HS-5 (cell line): ENCODE measurements at regions not wholly inside any gene's neighbourhood (a gene's known extent, or its start where the extent isn't known, plus 50 kb on each side); places are given as distances from the start of the nearest gene placed in this dataset.
"Not testable (repeated sequence)": the region's sequence is repeated elsewhere in the genome, so short reads cannot be mapped to it uniquely, and the experiment has no call there.

ENCODE experiments used
- DNase-seq: peaks from one replicate; pipeline ENCODE4 v3.0.0-alpha.2; 2012; ENCODE audit warnings: low read depth

DNA sequence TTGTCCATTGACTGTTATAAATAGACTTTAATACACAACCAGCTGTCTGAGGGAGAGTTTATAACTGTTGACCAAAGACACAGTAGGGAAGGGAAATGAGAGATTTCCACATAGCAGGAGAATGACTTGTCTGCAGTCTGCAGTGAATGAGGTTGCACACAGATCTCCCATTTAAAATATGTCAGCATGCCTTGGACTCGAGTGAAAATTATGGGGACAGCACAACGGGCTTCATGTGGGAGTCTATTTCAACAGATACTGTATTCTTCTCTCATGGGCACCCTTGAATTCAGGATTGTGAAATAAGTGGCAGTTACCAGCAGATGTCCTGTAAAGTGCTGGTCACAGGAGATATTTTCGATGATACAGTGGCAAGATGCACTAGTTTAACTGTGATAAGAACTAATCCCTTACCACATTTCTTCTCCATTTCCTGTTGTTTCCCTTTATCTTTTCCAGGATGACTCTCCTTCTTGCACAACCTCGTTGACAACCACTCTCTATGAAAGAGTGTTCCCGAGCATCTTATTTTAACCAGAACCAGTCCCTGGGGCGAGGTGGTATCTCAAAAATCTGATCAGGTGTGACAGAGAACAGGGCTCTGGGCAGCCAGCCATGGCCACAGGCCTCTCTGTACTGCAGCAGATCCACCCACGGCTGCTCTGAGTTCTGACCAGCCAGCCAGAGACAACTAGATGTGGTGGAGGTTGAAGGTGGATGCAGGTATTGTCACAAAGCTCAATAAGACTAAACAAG is 51.5 kb upstream of the MAP3K1 start:
- peak; percentile 11 for DNase-seq

DNA sequence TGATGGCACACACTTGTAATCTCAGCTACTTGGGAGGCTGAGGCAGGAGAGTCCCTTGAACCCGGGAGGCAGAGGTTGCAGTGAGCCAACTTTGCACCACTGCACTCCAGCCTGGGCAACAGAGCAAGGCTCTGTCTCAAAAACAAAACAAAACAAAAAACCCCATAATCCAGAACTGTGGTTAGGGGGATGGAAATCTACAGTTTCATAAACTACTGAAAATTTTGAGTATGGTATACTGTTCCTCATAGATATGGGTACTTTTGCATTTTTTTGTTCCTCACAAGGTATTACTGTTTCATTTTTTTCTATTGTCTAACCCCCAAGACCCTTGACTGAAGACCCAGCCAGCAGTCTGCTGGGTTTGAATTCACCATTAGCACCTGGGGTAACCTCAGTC is 52.2 kb upstream of the MAP3K1 start:
- DNase-seq, result no peak

DNA sequence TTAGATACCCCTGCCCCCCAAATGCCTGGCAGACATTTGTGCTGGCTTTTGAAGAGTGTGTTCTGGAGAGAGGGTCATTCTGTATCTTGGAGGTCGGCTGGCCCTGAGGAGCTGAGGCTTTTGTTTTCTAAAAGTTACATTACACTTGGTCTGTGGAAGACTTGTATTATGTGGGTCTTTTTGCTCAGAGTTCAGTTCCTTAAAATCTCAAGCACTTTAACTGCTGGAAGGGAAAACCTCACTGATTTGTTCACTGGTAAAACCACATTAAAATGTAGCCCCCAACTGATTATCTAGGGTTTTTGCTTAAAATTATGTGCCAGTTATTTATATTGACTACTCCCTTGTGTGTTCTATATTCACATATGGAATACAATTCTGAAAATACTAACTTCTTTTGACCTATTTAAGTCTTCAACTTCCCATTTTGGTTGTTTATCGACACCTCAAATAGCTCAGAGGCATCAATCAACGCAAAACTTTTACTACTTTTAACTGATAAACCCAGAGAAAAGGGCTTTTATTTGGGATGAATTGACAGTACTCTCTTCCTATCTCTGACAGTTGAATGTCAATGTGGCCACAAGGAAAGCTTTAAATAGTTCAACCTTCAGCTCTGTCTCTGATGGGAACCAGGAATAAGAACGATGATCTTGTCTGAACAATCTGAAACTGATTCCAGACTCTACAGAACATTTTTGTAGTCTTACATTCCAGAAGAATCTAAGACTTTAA is 54.0 kb upstream of the MAP3K1 start:
- no peak for DNase-seq

DNA sequence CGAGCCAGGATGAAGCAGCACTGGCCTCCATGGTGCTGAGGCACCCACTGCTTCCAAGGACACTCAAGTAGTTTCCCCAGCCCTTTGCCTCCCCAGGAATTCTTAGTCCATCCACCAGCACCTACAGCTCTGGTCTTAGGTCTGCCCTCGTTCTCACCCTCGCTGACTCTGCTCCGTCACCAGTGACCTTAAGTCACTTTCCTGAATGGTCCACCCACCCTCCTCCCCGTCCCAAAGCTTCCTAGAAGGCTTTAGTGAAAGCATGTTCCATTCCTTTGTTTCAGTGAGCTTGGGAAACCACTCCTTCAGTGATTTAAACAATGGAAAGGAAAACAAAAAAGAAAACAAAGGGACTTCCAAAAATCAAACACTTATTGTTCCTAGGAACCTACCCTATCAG is 54.6 kb upstream of the MAP3K1 start:
- no peak for DNase-seq

DNA sequence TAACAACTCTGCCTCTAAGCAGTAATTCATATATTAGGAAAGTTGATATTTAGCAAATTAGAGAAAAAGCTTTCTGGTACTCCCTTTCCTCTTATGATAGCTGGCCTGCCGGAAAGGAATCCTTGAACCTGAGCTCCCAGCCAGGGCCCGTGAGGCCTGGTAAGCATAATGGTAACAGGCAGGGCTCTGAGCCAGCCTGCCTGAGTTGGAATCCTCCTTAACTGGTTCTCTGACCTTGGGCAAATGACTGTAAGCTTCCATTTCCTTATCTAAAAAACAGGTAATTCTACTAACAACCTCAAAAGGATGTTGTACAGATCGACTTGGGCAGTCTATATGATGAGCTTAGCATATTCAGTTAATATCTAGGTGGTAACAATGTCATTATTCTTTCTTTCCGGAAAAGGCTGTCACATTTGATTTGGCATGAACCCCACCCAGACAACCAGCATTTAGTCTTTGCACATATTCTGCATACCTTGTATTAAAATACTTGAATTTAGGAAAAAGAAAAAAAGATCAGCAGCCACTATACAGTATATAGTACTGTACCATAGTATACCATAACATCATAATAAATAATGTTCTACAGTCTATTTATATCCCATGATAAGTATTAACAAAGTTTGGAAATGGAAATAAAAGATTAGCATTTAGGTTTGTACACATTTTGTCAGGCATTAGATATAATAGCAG is 55.7 kb upstream of the MAP3K1 start:
- DNase-seq, result no peak

DNA sequence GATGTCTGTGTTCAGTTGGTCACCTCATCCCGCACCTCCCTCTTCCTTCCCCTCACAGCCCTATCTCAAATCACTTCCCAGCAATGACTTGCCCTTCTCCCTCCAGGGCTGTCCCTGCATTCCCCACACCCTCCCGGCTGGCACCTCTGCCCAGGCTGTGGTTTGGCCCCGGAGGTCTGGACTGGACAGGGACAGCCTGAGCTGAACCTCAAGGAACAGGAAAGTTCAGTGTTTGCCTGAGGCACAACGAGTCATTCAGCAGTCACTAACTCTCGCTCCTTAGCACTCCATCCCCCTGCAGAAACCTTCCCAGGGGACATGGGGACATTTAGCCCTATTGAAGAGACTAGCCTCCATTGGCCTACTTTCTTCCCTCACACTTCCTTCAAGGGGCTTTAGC is 58.3 kb upstream of the MAP3K1 start:
- DNase-seq, result no peak

DNA sequence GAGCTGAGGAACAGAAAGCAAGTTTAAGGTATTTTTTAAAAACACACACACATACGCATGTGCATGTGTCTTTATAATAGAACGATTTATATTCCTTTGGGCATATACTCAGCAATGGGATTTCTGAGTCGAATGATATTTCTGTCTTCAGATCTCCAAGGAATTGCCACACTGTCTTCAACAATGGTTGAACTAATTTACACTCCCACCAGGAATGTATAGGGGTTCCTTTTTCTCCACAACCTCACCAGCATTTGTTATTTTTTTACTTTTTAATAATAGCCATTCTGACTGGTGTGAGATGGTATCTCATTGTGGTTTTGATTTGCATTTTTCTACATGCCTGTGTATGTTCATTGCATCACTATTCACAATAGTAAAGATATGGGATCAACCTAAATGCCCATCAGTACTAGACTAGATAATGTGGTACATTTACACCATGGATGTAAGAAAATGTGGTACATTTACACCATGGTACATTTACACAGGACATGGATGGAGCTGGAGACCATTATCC is 60.3 kb upstream of the MAP3K1 start:
- DNase-seq, result no peak

DNA sequence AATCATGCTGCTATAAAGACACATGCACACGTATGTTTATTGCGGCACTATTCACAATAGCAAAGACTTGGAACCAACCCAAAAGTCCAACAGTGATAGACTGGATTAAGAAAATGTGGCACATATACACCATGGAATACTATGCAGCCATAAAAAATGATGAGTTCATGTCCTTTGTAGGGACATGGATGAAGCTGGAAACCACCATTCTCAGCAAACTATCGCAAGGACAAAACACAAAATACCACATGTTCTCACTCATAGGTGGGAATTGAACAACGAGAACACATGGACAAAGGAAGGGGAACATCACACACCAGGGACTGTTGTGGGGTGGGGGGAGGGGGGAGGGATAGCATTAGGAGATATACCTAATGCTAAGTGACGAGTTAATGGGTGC is 61.8 kb upstream of the MAP3K1 start:
- DNase-seq, result not testable (repeated sequence)

DNA sequence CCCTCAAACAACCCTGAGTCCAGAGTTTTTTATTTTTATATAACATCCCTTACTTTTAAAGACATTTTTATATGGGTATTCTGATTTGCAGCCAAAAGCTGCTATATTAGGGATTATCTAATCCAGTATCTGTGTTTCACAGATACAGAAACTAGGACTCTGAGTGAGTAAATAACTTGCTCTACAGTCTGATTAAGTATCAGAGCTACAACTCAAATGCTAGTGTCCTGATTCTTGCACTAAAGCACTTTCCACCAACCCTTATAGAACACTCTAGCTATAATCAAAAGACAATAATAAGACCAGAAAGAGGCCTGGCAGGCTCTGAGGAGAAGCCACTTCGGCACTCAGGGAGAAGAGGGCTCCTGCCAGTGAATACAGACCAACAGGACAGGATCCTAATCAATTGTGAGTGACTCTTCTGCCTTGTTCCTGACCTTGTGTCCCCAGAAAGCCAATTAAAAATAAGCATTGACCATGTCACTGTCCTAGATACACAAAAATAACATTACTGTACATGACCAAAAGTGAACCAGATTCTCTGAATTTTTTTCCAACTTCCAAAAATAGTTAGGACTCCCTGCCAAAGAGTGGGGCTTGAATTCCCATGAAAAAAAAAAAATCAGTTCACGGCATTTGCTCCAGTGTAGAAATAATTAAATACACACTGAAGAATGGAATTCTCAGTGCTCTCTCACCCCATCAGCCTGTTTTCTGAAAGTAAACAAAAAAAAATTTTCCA is 63.6 kb upstream of the MAP3K1 start:
- no peak for DNase-seq

DNA sequence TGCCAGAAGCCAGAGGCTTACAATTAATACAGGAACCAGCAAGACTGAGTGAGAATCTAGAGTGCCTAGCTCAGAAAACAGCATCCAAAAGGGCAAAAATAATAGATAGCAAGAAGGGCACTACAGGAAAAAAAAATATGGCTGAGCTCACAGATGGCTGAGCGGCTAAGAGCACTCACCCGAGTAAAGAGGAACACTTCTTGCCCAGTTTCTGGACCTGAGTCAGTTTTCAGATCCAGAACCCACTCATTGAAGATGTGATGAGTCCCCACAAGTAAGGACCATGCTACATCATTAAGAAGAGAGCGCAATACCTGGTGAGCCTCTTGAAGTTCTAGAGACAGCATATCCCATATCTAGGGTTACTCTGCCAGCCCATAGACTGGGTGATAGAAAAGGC is 65.5 kb upstream of the MAP3K1 start:
- DNase-seq, result no peak

DNA sequence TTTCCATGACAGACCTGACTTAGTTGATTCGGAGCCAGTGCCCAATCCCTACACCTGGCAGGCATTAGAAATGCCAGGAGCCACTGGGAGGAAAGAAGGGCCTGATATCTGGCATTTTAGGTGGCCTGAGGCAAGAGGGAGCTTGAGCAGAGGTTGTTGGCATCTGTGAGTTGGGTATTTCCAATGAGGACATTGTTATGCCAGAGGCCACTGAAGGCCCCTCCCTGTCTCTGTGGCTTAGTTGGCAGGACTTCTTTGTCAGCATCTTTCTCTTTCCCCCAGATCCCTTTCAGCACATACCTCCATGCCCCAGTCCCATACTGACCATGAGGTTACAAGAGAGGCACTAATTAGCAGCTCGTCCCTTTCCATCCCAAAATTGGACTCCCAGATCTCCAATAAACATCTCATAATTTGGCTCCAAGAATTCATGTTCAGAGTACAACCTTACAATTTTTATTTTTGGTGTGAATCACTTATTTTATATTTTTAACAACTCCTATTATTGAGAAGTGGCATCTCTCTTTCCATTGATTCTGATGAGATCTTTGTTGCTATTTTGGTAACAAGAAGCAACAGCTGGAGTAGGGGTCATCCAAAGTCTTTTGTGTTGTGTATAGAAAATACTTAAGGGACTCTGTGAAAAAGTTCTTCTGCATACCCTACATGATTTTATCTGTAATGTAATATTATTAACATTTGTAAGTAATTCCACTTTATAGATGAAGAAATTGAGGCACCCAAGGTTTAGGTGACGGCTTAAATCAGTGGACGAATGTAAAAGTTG is 68.6 kb upstream of the MAP3K1 start:
- DNase-seq, result no peak

DNA sequence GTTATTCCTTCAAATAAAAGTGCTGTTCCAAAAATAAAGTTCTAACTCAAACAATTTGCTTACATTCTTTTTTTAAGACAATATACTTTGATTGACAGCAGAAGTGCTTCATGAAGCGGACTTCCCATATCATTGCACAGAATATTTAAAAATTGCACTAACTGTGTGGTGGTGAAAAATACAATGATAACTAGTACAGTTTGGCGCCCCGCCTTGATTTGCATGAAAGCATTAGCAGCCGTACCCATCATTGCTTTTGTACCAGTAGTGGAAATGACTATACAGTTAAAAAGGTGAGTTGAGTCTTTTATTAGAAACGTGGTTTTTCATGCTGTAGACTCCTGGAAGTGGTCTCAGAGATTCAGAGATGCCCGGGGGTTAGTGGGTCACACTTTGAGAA is 69.5 kb upstream of the MAP3K1 start:
- no peak for DNase-seq

DNA sequence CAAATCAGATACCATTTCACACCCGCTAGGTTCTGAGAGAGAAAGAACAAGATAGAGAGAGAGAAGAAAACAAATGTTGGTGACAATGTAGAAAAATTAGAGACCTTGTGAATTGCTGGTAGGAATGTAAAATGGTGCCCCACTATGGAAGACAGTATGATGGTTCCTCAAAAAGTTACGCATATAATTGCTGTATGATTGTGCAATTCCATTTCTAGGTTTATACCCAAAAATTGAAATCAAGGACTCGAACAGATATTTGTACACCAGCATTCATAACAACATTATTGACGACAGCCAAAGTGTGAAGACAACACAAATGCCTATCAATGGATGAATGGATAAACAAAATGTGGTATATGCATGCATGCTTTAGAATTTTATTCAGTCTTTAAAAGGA is 74.5 kb upstream of the MAP3K1 start:
- no peak for DNase-seq

DNA sequence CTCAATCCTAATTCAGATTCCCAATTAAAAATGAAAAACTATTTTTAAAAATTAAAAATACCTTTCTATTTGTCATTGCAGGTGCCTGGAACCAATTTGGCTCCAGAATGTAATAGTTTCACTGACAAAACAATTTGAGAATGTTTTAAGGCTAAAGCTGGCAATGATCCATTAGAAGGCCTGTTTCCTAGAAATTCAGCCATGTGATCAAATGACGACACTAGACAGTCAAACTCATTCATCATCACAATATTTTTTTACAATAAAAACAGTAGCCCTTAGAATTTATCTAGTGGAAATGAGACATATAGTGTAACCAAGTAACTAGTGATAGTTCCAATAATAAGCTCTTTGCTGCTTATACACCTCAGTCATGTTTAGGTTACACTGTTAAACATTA is 75.4 kb upstream of the MAP3K1 start:
- no peak for DNase-seq

DNA sequence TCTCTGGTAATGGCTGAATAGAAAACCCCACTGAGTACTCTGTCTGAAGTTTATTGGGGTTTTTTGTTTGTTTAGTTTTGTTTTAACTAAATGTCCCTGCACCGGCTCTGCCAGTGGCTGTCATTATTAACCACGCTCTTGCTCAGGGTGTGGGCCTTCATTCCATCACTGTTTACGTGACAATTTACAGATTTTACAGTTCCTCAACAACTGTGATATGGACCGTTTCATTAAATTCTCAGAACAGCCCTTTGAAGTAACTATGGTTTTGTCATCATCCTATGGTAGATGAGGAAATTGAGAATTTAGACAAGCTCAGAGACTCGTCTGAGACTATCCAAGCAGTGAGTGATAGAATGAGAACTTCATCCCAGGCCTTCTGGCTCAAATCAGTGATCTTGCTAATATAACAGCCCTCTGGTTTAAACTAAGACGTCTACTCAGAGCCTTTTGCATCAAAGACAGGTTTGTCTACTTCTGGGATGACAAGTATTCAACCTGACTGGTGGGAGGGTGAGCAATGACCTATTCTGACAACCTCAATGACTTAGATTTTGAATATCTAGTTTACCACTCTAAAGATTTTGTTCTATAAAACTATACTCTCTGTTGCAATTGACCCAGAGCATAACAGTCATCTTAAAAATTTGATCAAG is 77.3 kb upstream of the MAP3K1 start:
- DNase-seq, result no peak

DNA sequence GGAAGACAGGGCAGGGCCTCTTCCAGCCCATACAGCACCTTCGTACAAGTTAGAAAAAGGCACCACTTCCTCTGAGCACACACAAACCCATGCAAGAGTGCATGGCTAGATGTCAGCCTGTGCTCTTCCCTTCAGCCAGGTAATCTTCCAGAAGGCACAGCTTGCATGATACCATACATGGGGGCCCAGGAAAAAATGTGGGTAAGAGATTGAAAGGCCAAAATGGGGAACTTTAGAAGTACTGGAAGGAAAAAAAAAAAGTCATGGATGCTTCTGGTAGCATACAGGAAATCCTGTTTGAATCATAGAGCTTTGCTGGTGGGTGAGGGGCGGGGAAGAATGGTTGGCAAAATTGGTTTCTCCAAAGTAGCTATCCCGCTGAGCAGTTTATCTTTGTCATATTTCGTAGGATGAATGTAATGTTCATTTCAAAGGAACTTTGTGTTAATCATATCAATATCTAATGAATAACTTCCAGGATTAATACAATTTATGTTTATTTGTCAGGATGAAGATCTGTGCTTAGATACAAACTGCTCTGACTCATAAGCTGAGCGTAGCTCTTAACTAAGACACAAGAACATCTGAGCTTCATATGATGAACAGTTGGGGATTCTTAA is 78.2 kb upstream of the MAP3K1 start:
- peak; percentile 9 for DNase-seq

DNA sequence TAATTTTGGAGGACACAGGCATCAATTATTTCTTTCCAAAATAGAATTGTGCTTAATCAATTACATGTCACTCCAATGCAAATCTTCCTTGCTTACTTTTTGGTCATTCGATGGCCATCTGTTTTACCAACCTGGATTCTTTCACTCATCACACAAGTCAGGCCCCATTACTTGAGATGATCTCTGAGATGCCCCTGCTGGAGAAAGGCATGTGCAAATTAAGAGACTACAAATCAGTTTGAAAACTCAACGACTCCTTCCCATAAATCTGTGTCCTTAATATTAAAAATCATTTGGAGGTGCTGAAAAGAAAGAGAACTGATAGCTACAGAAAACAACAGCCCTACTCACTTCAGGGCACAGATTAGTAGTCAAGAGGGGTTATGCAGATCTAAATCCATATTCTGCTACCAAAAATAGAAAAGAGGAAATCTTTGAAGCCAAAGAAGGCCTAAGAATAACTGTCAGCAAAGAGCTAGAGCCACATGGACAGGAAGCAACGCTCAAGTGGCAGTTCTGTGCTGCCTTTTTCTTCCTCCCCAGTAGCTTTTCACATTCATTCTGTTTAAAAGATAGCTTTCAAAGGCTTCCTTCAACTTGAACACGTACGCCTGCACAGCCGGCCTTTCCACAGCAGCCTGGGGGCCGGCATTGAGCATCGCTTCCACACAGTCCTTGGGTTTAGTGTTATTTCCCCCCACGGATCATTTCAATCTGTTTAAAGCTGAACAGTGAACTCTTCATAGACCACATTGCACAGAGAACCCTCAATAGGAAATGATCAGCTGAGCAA is 79.3 kb upstream of the MAP3K1 start:
- DNase-seq, result no peak

DNA sequence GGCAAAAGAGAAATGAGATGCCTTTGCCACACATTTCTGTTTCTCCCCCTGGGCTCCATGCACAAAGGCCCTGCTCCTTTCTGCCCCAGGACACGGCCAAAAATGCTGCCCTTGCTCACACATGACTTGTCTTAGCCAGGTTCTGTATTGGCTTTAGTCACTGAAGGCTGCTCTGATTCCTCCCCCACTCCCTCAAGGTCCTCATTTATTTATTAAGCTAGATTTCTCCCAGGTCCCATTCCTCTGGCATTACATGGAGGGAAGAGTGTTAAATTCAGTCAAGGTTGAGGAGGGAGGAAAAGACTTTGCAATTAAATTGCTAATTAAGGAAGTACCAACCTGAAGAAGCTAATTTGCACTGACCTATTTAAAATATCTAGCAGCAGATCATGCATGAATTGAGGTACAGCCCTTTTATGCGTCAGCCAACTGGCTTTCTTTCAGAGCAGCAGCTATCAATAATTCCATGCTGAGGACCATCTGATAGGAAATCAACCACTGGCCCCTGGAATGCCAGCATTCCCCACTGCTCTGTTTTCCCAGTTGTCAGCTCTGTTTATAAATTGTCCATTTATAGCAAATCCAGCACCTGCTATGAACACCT is 81.2 kb upstream of the MAP3K1 start:
- DNase-seq, result no peak

DNA sequence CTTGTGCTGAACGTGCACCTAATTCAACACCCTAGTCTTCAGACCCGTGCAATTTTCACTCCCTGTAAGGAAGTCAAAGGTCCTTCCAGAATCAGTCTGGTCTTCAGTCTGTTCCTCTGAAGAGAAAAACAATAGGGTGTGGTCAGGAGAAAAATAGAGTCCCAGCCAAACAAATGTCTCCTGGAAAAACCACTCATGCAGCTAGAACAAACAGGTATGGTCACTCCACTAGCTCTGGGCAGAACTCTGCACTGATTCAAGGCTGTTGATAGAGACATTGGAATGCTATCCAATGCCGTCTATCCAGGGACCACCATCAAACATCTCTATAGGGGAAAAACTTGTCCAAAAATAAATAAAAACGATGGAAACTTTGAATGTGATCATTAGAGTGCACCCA is 81.8 kb upstream of the MAP3K1 start:
- no peak for DNase-seq
